ENCODE measurements at regions not wholly inside any gene's neighbourhood (a gene's known extent, or its start where the extent isn't known, plus 50 kb on each side); places are given as distances from the start of the nearest gene placed in this dataset.

- no peak for DNase-seq (ENCODE audit: low read depth in 2 of 2)
These were observed 226.3 kb upstream of the ZNF32 start for GRCh38 chr10:43874984-43875383.

GRCh38 chr10:43873717-43874116, 225.0 kb upstream of the ZNF32 start:
- DNase-seq (ENCODE audit: low read depth in 2 of 2), result no peak

- DNase-seq (ENCODE audit: low read depth in 2 of 2), result no peak
These were observed 224.0 kb upstream of the ZNF32 start for GRCh38 chr10:43872644-43873043.

GRCh38 chr10:43871545-43871944, 222.9 kb upstream of the ZNF32 start:
- DNase-seq (ENCODE audit: low read depth in 2 of 2), result no peak

GRCh38 chr10:43870968-43871439, 222.3 kb upstream of the ZNF32 start:
- no peak for DNase-seq (ENCODE audit: low read depth in 2 of 2)

GRCh38 chr10:43869669-43870322, 221.1 kb upstream of the ZNF32 start:
- no peak for DNase-seq (ENCODE audit: low read depth in 2 of 2)

GRCh38 chr10:43868952-43869351, 220.3 kb upstream of the ZNF32 start:
- no peak for DNase-seq (ENCODE audit: low read depth in 2 of 2)

- no peak for DNase-seq (ENCODE audit: low read depth in 2 of 2)
These were observed 219.2 kb upstream of the ZNF32 start for GRCh38 chr10:43867667-43868565.

- no peak for DNase-seq (ENCODE audit: low read depth in 2 of 2)
These were observed 218.4 kb upstream of the ZNF32 start for GRCh38 chr10:43867113-43867512.

GRCh38 chr10:43866712-43867111, 218.0 kb upstream of the ZNF32 start:
- DNase-seq (ENCODE audit: low read depth in 2 of 2), result no peak

GRCh38 chr10:43865265-43866135, 216.8 kb upstream of the ZNF32 start:
- DNase-seq (ENCODE audit: low read depth in 2 of 2), result no peak

- DNase-seq (ENCODE audit: low read depth in 2 of 2), result no peak
These were observed 216.0 kb upstream of the ZNF32 start for GRCh38 chr10:43864656-43865055.

- DNase-seq (ENCODE audit: low read depth in 2 of 2), result no peak
These were observed 215.3 kb upstream of the ZNF32 start for GRCh38 chr10:43863859-43864591.

- DNase-seq (ENCODE audit: low read depth in 2 of 2), result no peak
These were observed 214.6 kb upstream of the ZNF32 start for GRCh38 chr10:43863270-43863669.

- no peak for DNase-seq (ENCODE audit: low read depth in 2 of 2)
These were observed 214.1 kb upstream of the ZNF32 start for GRCh38 chr10:43862756-43863155.

- DNase-seq (ENCODE audit: low read depth in 2 of 2), result no peak
These were observed 213.5 kb upstream of the ZNF32 start for GRCh38 chr10:43861966-43862751.

- DNase-seq (ENCODE audit: low read depth in 2 of 2), result no peak
These were observed 210.4 kb upstream of the ZNF32 start for GRCh38 chr10:43859016-43859525.

GRCh38 chr10:43857931-43858315, 209.2 kb upstream of the ZNF32 start:
- DNase-seq (ENCODE audit: low read depth in 2 of 2), result no peak

- no peak for DNase-seq (ENCODE audit: low read depth in 2 of 2)
These were observed 208.7 kb upstream of the ZNF32 start for GRCh38 chr10:43857206-43857930.

GRCh38 chr10:43856299-43856698, 207.6 kb upstream of the ZNF32 start:
- DNase-seq (ENCODE audit: low read depth in 2 of 2), result no peak
